GM21367 (cell line): ENCODE measurements at regions not wholly inside any gene's neighbourhood (a gene's known extent, or its start where the extent isn't known, plus 50 kb on each side); places are given as distances from the start of the nearest gene placed in this dataset.
"Not testable (repeated sequence)": the region's sequence is repeated elsewhere in the genome, so short reads cannot be mapped to it uniquely, and the experiment has no call there.

Experiments used
- ATAC-seq: cut with Tn5 transposase; IDR thresholded peaks from one replicate; pipeline ENCODE4 v1.9.1; 2021; ENCODE audit not compliant: unreplicated experiment

- ATAC-seq, result no peak
These were observed 106.7 kb upstream of the PELI1 start for GRCh38 chr2:64250751-64251423.

- ATAC-seq, result no peak
These were observed 107.5 kb upstream of the PELI1 start for GRCh38 chr2:64251497-64252250.

- not testable (repeated sequence) for ATAC-seq
These were observed 108.2 kb upstream of the PELI1 start for GRCh38 chr2:64252251-64252978.

- ATAC-seq, result not testable (repeated sequence)
These were observed 109.2 kb upstream of the PELI1 start for GRCh38 chr2:64253421-64253820.

- no peak for ATAC-seq
These were observed 114.3 kb upstream of the PELI1 start for GRCh38 chr2:64258566-64258965.

- ATAC-seq, result no peak
These were observed 115.1 kb upstream of the PELI1 start for GRCh38 chr2:64259312-64259711.

GRCh38 chr2:64260093-64260803 is 116.0 kb upstream of the PELI1 start:
- ATAC-seq, result no peak

GRCh38 chr2:64260817-64261216 is 116.6 kb upstream of the PELI1 start:
- ATAC-seq, result peak; percentile 96

GRCh38 chr2:64262071-64262470 is 117.9 kb upstream of the PELI1 start:
- no peak for ATAC-seq

GRCh38 chr2:64262816-64263215 is 118.6 kb upstream of the PELI1 start:
- ATAC-seq, result no peak

- ATAC-seq, result no peak
These were observed 119.1 kb upstream of the PELI1 start for GRCh38 chr2:64263315-64263714.

- no peak for ATAC-seq
These were observed 123.5 kb upstream of the PELI1 start for GRCh38 chr2:64267699-64268098.

GRCh38 chr2:64268330-64269048 is 124.3 kb upstream of the PELI1 start:
- no peak for ATAC-seq

- ATAC-seq, result no peak
These were observed 129.5 kb upstream of the PELI1 start for GRCh38 chr2:64273524-64274398.

GRCh38 chr2:64274399-64275173 is 130.4 kb upstream of the PELI1 start:
- no peak for ATAC-seq

- ATAC-seq, result no peak
These were observed 130.9 kb upstream of the PELI1 start for GRCh38 chr2:64275174-64275466.

GRCh38 chr2:64276417-64277095 is 132.3 kb upstream of the PELI1 start:
- ATAC-seq, result no peak

GRCh38 chr2:64277101-64277849 is 133.1 kb upstream of the PELI1 start:
- no peak for ATAC-seq
